ENCODE measurements at regions not wholly inside any gene's neighbourhood (a gene's known extent, or its start where the extent isn't known, plus 50 kb on each side); places are given as distances from the start of the nearest gene placed in this dataset.

GRCh38 chr9:126113756-126114408, 212.7 kb upstream of the MVB12B start:
- no peak for TF ChIP-seq CTCF (optimal IDR thresholded peaks at IDR 0.05 in 1 of 3, IDR thresholded peaks at IDR 0.05 in 1 of 3, conservative IDR thresholded peaks at IDR 0.05 in 1 of 3; ENCODE audit: extremely low read depth in 1 of 3, insufficient read depth in 2 of 3, low read length in 3 of 3)
- no peak for TF ChIP-seq EZH2 (IDR thresholded peaks at IDR 0.05; ENCODE audit: low read length)
